ENCODE measurements at regions not wholly inside any gene's neighbourhood (a gene's known extent, or its start where the extent isn't known, plus 50 kb on each side); places are given as distances from the start of the nearest gene placed in this dataset.

GRCh38 chr20:48405909-48406308 is 421.9 kb downstream of the PREX1 start:
- DNase-seq (ENCODE audit: low spot score) = no peak

GRCh38 chr20:48404598-48404997 is 423.2 kb downstream of the PREX1 start:
- peak; percentile 54 for DNase-seq (ENCODE audit: low spot score)

- no peak for DNase-seq (ENCODE audit: low spot score)
Measured at GRCh38 chr20:48403167-48403761, 424.5 kb downstream of the PREX1 start.

- no peak for DNase-seq (ENCODE audit: low spot score)
Measured at GRCh38 chr20:48401359-48401758, 426.4 kb downstream of the PREX1 start.

GRCh38 chr20:48400009-48400408 is 427.8 kb downstream of the PREX1 start:
- no peak for DNase-seq (ENCODE audit: low spot score)

GRCh38 chr20:48398506-48399449 is 429.0 kb downstream of the PREX1 start:
- peak; percentile 52 for DNase-seq (ENCODE audit: low spot score)

- peak; percentile 61 for DNase-seq (ENCODE audit: low spot score)
Measured at GRCh38 chr20:48396981-48397861, 430.6 kb downstream of the PREX1 start.

- DNase-seq (ENCODE audit: low spot score) = no peak
Measured at GRCh38 chr20:48395816-48396546, 431.8 kb downstream of the PREX1 start.

- no peak for DNase-seq (ENCODE audit: low spot score)
Measured at GRCh38 chr20:48394415-48395081, 433.3 kb downstream of the PREX1 start.

GRCh38 chr20:48393737-48394314 is 434.0 kb downstream of the PREX1 start:
- DNase-seq (ENCODE audit: low spot score) = no peak

- no peak for DNase-seq (ENCODE audit: low spot score)
Measured at GRCh38 chr20:48393311-48393685, 434.5 kb downstream of the PREX1 start.

- DNase-seq (ENCODE audit: low spot score) = no peak
Measured at GRCh38 chr20:48392407-48393310, 435.1 kb downstream of the PREX1 start.

GRCh38 chr20:48390981-48391380 is 436.8 kb downstream of the PREX1 start:
- no peak for DNase-seq (ENCODE audit: low spot score)

GRCh38 chr20:48387675-48388074 is 440.1 kb downstream of the PREX1 start:
- DNase-seq (ENCODE audit: low spot score) = no peak

- no peak for DNase-seq (ENCODE audit: low spot score)
Measured at GRCh38 chr20:48385527-48385926, 442.3 kb downstream of the PREX1 start.

- DNase-seq (ENCODE audit: low spot score) = no peak
Measured at GRCh38 chr20:48385114-48385513, 442.7 kb downstream of the PREX1 start.

- DNase-seq (ENCODE audit: low spot score) = peak; percentile 77
Measured at GRCh38 chr20:48384147-48384818, 443.5 kb downstream of the PREX1 start.

GRCh38 chr20:48383252-48383651 is 444.5 kb downstream of the PREX1 start:
- no peak for DNase-seq (ENCODE audit: low spot score)

GRCh38 chr20:48382304-48382703 is 445.5 kb downstream of the PREX1 start:
- no peak for DNase-seq (ENCODE audit: low spot score)

Data from NAMALWA (cell line).